HG02973 (cell line): ENCODE measurements at regions not wholly inside any gene's neighbourhood (a gene's known extent, or its start where the extent isn't known, plus 50 kb on each side); places are given as distances from the start of the nearest gene placed in this dataset.
"Not testable (repeated sequence)": the region's sequence is repeated elsewhere in the genome, so short reads cannot be mapped to it uniquely, and the experiment has no call there.

Source experiments
- ATAC-seq: cut with Tn5 transposase; IDR thresholded peaks from one replicate; pipeline ENCODE4 v1.9.1; 2021; ENCODE audit warnings: moderate library complexity; ENCODE audit not compliant: unreplicated experiment

DNA sequence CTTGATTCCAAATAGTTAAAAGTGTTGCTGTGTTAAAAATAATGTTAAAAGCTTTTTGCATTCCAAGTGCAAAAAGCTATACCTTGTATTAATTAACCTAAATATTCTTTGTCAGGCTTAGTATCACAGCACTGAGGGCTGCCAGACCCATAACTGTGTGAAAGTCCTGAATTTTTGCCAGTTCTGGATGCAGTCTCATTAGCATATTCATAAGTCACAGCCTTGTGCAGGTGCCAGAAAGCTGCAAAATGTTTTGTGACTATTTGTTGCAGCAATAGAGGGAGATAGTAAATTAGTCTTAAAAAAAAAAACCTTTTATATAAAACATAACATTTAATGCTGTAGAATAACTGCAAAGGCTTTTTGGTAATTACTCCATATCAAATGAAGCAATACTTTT, 56.6 kb downstream of the SLITRK1 start:
- no peak for ATAC-seq

DNA sequence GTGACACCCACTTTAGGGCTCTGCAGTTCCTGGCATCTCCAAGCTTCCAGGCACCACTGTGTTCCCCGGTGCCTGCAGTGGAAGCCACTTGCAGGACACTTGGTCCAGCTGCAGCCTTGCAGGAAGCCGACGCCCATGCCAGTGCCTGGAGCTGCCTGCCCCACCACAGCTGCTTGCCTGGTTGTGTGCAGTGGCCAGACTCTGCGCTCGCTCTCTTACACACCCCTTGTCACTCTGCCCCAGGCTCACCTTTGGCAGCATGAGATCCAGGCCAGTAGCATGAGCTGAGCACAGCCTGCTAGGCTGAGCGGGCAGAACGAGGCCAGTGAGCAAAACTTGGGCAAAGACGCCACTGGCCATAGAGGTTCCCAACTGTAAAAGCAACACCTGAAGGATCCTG, 57.7 kb downstream of the SLITRK1 start:
- no peak for ATAC-seq

- ATAC-seq = no peak
Measured at GRCh38 chr13:83824120-83824519, 58.2 kb downstream of the SLITRK1 start.

DNA sequence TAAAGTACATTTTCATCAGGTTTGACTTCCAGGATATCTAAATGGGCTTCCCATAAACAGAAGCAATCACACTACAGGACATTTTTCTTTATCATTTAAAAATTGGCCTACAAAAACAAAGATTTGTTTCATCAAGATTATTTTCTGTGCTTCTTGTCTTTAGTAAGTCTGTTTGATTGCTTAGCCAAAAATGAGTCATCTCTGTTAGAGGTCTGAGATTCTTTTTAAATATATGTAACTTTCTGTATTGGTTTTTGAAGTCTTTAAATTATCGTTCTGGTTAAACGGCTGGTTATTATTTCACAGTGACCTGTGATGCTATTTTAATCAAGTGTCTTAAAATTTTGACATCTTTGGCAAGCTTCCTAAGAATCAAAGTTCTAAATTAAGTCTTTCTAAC, 62.7 kb downstream of the SLITRK1 start:
- no peak for ATAC-seq

GRCh38 chr13:83819156-83819555, 63.1 kb downstream of the SLITRK1 start:
- ATAC-seq = no peak

- ATAC-seq = no peak
Measured at GRCh38 chr13:83816081-83816480, 66.2 kb downstream of the SLITRK1 start.

DNA sequence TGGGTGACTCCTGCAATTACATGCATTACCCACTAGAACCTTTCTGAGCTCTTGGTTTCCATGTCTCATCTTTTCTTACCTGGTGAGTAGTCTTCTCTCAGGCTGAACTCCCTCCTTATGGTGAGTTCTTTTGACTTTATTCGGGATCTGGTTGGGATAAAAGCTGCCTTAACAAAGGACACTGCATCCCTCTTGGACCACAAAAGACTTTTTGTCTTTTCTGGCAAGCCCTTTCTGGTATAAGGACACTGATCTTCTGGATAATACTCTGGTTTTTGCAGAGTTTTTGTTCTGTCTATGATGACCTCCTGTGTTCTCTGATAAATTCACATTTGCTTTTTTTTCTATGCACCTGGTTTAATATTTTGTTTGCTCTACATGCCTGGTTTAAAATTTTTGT, 66.7 kb downstream of the SLITRK1 start:
- no peak for ATAC-seq

- ATAC-seq = no peak
Measured at GRCh38 chr13:83810136-83810535, 72.1 kb downstream of the SLITRK1 start.

DNA sequence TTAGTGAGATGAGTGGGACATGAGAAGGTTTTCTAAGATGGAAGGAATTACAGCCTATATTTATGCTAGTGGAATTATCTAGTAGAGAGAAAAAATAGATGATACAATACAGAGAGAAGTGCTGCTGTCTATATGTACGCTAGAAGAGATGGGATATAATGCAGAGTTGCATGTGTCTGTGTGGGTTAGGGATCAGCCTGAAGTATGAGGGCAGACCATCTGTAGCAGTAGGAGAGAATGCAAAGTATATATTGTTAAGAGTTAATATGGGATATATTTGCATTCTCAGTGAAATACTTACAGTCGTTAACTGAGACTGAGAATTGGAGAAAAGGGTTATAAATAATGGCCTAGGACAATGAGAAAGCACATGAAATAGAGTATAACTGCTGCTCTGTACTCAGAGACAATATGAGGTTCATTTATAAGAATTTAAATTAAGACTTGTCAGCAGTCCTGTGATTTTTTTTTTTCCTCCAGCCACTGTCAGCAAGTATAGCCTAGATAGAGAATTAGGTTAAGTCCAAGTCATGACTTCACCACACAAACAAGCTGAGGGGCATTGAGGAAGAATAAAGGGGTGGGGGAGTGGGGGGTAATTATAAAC, 77.8 kb downstream of the SLITRK1 start:
- no peak for ATAC-seq

DNA sequence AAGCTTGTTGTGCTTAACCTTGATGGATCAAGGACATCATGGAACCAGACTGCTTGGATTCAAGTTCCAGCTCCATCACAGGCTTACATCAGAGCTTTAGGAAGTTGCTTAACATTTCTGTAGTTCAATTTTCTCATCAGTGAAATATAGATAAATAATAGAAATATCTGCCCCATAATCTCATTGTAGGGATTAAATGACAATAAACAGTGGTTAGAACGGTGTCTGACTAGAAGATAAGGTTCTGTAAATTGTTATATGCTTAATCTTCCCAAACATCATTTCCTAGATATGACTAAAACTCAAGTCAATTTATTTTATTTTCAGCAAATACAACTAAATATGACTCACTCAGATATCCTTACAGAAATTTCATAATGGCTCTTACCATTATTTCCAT, 83.5 kb downstream of the SLITRK1 start:
- no peak for ATAC-seq

- ATAC-seq = no peak
Measured at GRCh38 chr13:83796364-83796763, 85.9 kb downstream of the SLITRK1 start.

DNA sequence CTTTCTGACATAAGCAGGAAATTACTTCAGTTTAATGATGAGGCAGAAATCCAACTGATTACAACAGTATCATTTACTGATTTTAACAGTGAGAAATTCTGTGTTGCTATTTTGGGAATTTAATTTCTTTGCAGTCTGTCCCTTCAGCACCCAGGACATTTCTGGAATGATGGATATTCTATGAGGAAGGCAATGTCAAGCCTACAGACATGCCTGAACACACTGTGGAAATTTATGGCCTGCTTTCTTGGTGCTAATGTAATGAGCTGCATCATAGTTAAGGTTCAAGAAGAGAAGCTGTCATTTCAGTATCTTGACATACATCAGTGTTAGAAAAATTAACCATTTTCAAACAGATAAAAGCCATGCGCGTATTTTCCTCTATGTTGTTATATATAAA, 87.7 kb downstream of the SLITRK1 start:
- ATAC-seq = no peak

- ATAC-seq = no peak
Measured at GRCh38 chr13:83780227-83780626, 102.0 kb downstream of the SLITRK1 start.

DNA sequence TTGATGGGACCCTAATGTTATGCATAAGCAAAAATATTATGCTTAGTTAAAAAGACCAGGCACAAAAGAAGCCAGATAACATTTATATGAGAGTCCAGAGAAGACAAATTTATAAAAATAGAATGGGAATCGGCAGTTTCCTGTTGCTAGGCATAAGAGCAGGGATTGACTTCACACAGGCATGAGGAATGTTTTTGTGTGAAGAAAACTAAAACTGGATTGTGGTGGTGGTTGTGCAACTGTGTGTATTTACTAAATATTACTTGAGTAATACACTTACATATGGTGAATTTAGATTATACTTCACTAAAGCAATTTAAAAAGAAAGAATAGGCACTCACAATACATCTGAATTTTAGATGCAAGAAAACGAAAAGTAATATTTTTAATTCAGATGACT, 108.3 kb downstream of the SLITRK1 start:
- no peak for ATAC-seq

GRCh38 chr13:83765796-83766195, 116.5 kb downstream of the SLITRK1 start:
- ATAC-seq = no peak

DNA sequence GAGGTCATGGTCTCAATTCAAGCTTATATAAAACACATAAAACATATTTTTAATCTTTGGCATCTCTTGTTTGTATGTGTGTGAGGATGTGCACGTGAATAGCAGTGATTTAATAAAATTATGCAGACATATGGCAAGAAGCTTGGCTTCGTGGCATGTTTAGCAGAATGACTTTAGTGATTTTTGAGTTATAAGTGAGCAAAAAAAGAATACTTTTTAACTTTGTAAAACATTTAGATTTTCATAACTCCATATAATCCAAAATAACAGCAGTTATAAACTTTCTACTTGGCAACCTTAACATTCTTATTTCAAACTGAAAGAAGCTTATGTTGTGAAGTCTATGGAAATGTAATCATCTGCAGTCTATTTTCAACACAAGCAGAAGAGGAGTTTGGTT, 120.6 kb downstream of the SLITRK1 start:
- ATAC-seq = no peak

- not testable (repeated sequence) for ATAC-seq
Measured at GRCh38 chr13:83755210-83755609, 127.1 kb downstream of the SLITRK1 start.

- ATAC-seq = no peak
Measured at GRCh38 chr13:83753912-83754624, 128.2 kb downstream of the SLITRK1 start.

DNA sequence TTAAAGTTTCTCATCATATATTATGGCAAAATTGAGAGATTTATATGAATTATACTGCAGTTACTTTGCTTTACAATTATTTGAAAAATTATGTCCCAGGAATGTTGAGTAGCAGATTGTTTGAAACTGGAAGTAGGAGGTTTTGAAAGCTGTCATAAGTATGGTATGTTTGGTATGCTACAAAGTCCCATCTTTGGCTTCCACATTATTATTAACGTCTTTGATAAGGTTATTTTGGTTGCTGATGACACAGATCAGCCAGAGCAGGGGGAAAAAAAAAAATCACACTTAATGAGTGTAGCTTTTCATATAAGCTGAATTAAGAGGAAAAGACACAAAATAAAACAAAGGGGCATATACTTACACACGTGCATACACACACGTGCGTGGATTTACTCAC, 130.1 kb downstream of the SLITRK1 start:
- ATAC-seq = no peak

DNA sequence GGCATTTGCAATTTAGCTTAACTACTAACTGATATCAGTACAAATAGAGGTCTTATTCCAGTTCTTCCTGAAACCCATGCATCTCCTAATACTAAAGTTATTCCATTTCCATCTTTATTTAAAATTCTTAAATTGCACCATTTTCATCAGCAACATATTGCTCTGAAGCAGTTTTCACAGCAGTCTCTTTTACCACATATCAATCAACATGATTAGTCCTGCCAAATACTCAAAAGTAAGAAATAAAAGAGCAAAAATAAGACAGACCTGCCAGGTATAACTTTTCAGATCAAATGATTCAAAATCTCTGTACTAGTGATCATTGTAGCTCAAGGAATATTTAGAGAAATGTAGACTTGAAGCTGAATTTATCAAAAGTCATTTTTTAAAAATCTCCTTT, 141.7 kb downstream of the SLITRK1 start:
- ATAC-seq = no peak

DNA sequence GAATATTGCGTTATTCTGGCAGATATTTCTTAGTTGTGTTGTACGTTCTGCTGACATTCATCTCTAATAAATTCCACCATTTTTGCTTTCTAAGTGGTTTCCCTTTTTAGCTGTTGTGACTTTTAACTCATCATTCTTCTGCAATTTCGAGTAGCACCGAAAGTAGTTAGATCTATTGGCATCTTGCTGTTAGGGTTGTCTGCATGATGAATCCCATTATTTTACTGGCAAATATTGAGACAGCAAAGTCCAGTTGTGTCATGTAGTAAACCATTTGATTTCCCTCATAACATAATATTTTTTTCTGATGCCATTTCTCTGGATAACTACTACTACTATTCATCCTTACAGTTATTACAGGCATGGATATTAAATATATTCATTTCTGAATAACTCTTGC, 143.9 kb downstream of the SLITRK1 start:
- no peak for ATAC-seq

DNA sequence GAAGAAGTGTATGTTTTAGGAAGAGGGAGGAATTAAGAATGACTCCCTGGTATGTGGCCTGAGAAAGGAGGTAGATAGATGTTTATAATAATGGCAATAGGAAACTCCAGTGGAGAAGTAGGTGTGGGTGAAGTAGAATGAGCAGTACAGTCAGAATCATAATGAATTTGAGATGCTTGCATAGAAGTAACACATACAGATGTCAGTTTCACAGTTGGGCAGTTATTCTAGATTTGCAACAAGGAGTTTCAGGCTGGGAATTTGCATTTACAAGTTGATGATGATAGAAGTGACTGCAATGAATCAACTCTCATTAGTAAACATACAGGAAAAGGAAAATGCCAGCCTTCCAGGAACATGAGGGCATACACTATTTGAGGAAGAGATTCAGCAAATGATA, 149.0 kb downstream of the SLITRK1 start:
- no peak for ATAC-seq

GRCh38 chr13:83732755-83733154, 149.5 kb downstream of the SLITRK1 start:
- ATAC-seq = no peak
